ENCODE measurements at regions not wholly inside any gene's neighbourhood (a gene's known extent, or its start where the extent isn't known, plus 50 kb on each side); places are given as distances from the start of the nearest gene placed in this dataset.

GRCh38 chr7:46454816-46455215 lies 533.7 kb upstream of the IGFBP3 start:
- Histone ChIP-seq H2BK12ac (ENCODE audit: low read depth, low read length) (no peak overlapping the region), H2BK120ac (replicated peaks; ENCODE audit: low read depth, low read length) (no peak overlapping the region), H3K27me3 (replicated peaks in 1 of 4; ENCODE audit: control insufficient read depth in 3 of 4, extremely low read depth in 1 of 4, insufficient read depth in 3 of 4, low read length in 3 of 4) (no peaks in the 10 kb centered on the region), H3K4me1 (replicated peaks in 1 of 4; ENCODE audit: control insufficient read depth in 3 of 4, insufficient read depth in 4 of 4, low read length in 3 of 4) (no peaks in the 10 kb centered on the region), H2AK5ac (ENCODE audit: low read depth, low read length) (no peak overlapping the region), H2BK15ac (ENCODE audit: low read length) (no peak overlapping the region), H3K23me2 (ENCODE audit: low read depth, low read length) (no peaks in the 10 kb centered on the region), H3K18ac (ENCODE audit: extremely low read depth, low read length) (no peak overlapping the region), H3K4me3 (ENCODE audit: extremely low read depth in 1 of 4, insufficient read depth in 2 of 4, low read depth in 3 of 4, low read length in 4 of 4) (no peak overlapping the region), H3K79me2 (ENCODE audit: control insufficient read depth in 1 of 2, insufficient read depth in 2 of 2, low read length in 2 of 2) (no peaks in the 10 kb centered on the region), H4K91ac (replicated peaks; ENCODE audit: insufficient read length, low read length) (no peak overlapping the region), H4K20me1 (replicated peaks in 1 of 2; ENCODE audit: control insufficient read depth in 1 of 2, insufficient read depth in 2 of 2, low read length in 2 of 2) (no peaks in the 10 kb centered on the region), H3K4ac (replicated peaks; ENCODE audit: insufficient read length, low read depth, low read length) (no peak overlapping the region), H2AFZ (ENCODE audit: low read length) (no peak overlapping the region), H3K23ac (ENCODE audit: insufficient read length) (no peak overlapping the region), H3K14ac (ENCODE audit: insufficient read length) (no peak overlapping the region), H3K4me2 (ENCODE audit: insufficient read depth in 1 of 2, low read depth in 2 of 2, low read length in 2 of 2) (no peak overlapping the region), H4K5ac (ENCODE audit: insufficient read length, low read depth, low read length) (no peak overlapping the region), H2BK20ac (ENCODE audit: low read length) (no peak overlapping the region), H3K56ac (replicated peaks; ENCODE audit: insufficient read length, low read depth, low read length) (no peak overlapping the region), H3K36me3 (ENCODE audit: control insufficient read depth in 2 of 4, insufficient read depth in 4 of 4, low read length in 3 of 4) (no peaks in the 10 kb centered on the region), H2BK5ac (ENCODE audit: low read depth, low read length) (no peak overlapping the region), H3K79me1 (ENCODE audit: low read depth, low read length) (no peaks in the 10 kb centered on the region), H3K9me3 (ENCODE audit: insufficient read depth in 2 of 2, low read depth in 1 of 2, low read length in 1 of 2) (peaks cover 0 to 2% of the 10 kb centered on the region in 2 experiments; a peak in 2 of 4 replicates), H4K8ac (ENCODE audit: extremely low read depth, insufficient read depth, low read length) (no peak overlapping the region), H3K9ac (replicated peaks in 1 of 4; ENCODE audit: extremely low read depth in 1 of 4, low read depth in 3 of 4, low read length in 3 of 4) (no peak overlapping the region), H3K27ac (ENCODE audit: low read depth, low read length) (no peak overlapping the region)
- DNase-seq (ENCODE audit: low read depth in 1 of 2, low spot score in 2 of 2): no peak
- ChIA-PET CTCF (ENCODE audit: partially characterized antibody) (no interaction called here), POLR2A (ENCODE audit: partially characterized antibody) (no interaction called here)
- no peak for FAIRE-seq
- WGBS, 2 experiments (ENCODE audit: extremely low coverage in 1 of 2, insufficient coverage in 1 of 2, insufficient read length in 1 of 2, insufficient replicate concordance in 2 of 2, low coverage in 1 of 2, low lambda C conversion rate in 2 of 2, missing lambda C conversion rate in 1 of 2): 92% methylated on average over 2 of the region's 2 CpGs; no CpG with 5 or more reads in 1 of the 2 experiments
- no peak for TF ChIP-seq KDM1A (IDR thresholded peaks at IDR 0.05; ENCODE audit: borderline replicate concordance, low read length)
- no peak for TF ChIP-seq RNF2 (IDR thresholded peaks at IDR 0.05; ENCODE audit: borderline replicate concordance, low read depth, low read length, missing control alignments, poor library complexity, severe bottlenecking)
- TF ChIP-seq TBP (IDR thresholded peaks at IDR 0.05; ENCODE audit: low read depth, low read length): no peak
- TF ChIP-seq CTCF (IDR thresholded peaks at IDR 0.05; ENCODE audit: control extremely low read depth in 1 of 3, insufficient read depth in 1 of 3, low read depth in 1 of 3, low read length in 3 of 3): no peak
- no peak for TF ChIP-seq BRCA1 (IDR thresholded peaks at IDR 0.05; ENCODE audit: low read depth, low read length)
- no peak for TF ChIP-seq CBX5 (IDR thresholded peaks at IDR 0.05; ENCODE audit: low read depth, low read length)
- TF ChIP-seq TEAD4 (IDR thresholded peaks at IDR 0.05; ENCODE audit: low read depth, low read length): no peak
- TF ChIP-seq EGR1 (IDR thresholded peaks at IDR 0.05; ENCODE audit: borderline replicate concordance, low read depth, low read length): no peak
- no peak for TF ChIP-seq TCF12 (IDR thresholded peaks at IDR 0.05; ENCODE audit: low read depth, low read length)
- no peak for TF ChIP-seq SRF (IDR thresholded peaks at IDR 0.05; ENCODE audit: low read depth, low read length)

Measured in H1 (cell line).